ENCODE measurements at regions not wholly inside any gene's neighbourhood (a gene's known extent, or its start where the extent isn't known, plus 50 kb on each side); places are given as distances from the start of the nearest gene placed in this dataset.

DNA sequence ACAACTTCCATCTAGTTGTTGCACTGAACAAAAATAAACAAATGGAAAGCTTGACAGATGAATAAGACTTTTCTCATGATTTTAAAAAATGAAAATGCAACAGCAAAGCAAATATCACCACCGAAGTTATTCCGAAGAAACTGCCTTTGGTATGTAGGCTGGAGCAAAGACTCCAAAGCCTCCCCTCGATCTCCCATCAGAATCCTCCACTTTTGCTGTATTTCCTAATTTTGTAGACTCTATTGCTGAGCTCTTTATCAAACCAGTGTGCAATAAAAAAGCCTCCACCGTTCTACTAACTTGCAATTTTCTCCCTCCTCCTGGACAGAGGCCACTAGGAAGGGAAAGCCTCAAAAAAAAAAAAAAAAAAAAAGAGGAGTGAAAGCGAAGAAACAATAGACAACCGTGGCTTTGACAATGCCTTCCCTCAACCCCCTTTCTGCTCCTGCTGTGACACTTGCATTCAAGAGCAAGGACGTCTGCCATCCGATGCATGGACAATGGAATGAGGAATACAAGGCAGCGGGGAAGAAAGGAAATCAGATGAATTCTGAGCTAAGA, 190.9 kb upstream of the BLID start:
- no peaks in the 10 kb centered on the region for H3K36me3 Mint-ChIP-seq (ENCODE audit: low read depth, unreplicated experiment)
- Histone ChIP-seq H3K9ac (ENCODE audit: low read length) (no peak overlapping the region), H3K4me2 (ENCODE audit: low read length) (no peak overlapping the region), H3K27me3 (ENCODE audit: insufficient read depth, low read length) (peaks cover 39% of the 10 kb centered on the region), H2AFZ (ENCODE audit: low read depth, low read length) (no peak overlapping the region), H3K36me3 (ENCODE audit: insufficient read depth, low read length) (no peaks in the 10 kb centered on the region), H3K79me2 (ENCODE audit: insufficient read depth, low read length) (no peaks in the 10 kb centered on the region), H3K27ac (ENCODE audit: low read depth, low read length) (no peak overlapping the region), H3K4me1 (ENCODE audit: insufficient read depth, low read length) (peaks cover 6% of the 10 kb centered on the region), H3K4me3 (ENCODE audit: insufficient read depth, low read depth, low read length) (no peak overlapping the region), H3K9me3 (ENCODE audit: insufficient read depth, low read depth, low read length) (no peaks in the 10 kb centered on the region), H4K20me1 (ENCODE audit: insufficient read depth, low read length) (no peaks in the 10 kb centered on the region)
- DNase-seq (ENCODE audit: low read depth) (no peak), FAIRE-seq (no peak)
- H3K9me3 Mint-ChIP-seq (ENCODE audit: unreplicated experiment): no peaks in the 10 kb centered on the region
- no peak overlapping the region for H3K27ac Mint-ChIP-seq (ENCODE audit: unreplicated experiment)
- peaks cover 18% of the 10 kb centered on the region for H3K4me1 Mint-ChIP-seq (ENCODE audit: low read depth, unreplicated experiment)
- H3K27me3 Mint-ChIP-seq (ENCODE audit: low read depth, unreplicated experiment): peaks cover 4% of the 10 kb centered on the region
- no peak overlapping the region for H3K4me3 Mint-ChIP-seq (ENCODE audit: unreplicated experiment)
- TF ChIP-seq EZH2 (IDR thresholded peaks at IDR 0.05; ENCODE audit: insufficient read depth, low read length) (no peak), CTCF (IDR thresholded peaks at IDR 0.05; ENCODE audit: insufficient read depth, low read depth, low read length) (no peak)

DNA sequence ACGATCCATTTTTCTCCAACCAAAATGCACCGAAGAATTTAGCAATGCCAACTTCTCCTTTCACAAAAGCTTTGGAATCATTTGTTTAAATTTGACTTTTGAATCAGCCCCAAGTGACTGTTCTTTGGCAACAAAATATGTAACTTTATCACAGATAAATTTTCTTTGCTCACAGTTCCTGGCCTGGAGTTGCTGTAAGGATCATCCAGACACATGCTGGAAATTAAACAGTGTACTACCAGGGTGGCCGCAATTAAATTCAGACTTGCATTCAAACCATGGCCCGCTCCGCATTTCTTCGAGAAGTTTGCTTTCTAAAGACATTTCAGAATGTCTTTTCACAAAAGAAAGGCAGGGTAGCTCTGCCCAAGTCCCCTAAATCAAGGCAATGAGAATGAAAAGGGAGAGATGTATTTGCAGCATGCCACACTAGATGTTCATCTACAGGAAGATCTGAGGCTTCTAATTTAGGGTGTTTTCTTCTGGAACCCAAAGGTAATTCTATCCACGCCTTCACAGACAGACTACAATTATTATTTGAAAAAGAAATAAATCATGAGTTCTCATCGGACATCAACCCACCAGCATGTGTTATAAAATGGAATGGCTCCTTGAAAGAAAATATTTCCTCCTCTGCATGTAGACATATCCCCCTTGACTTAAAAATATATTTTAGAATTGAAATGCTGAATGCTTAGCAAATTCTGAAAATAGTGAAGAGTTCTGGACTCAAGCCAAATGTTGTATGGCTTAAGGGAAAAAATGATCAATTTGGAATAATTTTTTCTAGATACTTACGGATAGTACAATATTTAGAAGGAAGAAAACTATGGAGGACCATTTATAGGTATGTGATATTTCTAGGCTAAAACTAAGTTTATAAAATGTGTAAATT, 189.7 kb upstream of the BLID start:
- Mint-ChIP-seq H3K4me1 (ENCODE audit: low read depth, unreplicated experiment) (peaks cover 18% of the 10 kb centered on the region), H3K9me3 (ENCODE audit: unreplicated experiment) (no peaks in the 10 kb centered on the region), H3K36me3 (ENCODE audit: low read depth, unreplicated experiment) (no peaks in the 10 kb centered on the region), H3K27me3 (ENCODE audit: low read depth, unreplicated experiment) (peaks cover 4% of the 10 kb centered on the region), H3K27ac (ENCODE audit: unreplicated experiment) (no peak overlapping the region), H3K4me3 (ENCODE audit: unreplicated experiment) (no peak overlapping the region)
- H3K4me2 ChIP-seq (ENCODE audit: low read length): no peak overlapping the region
- no peaks in the 10 kb centered on the region for H4K20me1 ChIP-seq (ENCODE audit: insufficient read depth, low read length)
- FAIRE-seq (no peak), DNase-seq (ENCODE audit: low read depth) (no peak)
- no peak overlapping the region for H3K4me3 ChIP-seq (ENCODE audit: insufficient read depth, low read depth, low read length)
- TF ChIP-seq EZH2 (IDR thresholded peaks at IDR 0.05; ENCODE audit: insufficient read depth, low read length) (no peak), CTCF (IDR thresholded peaks at IDR 0.05; ENCODE audit: insufficient read depth, low read depth, low read length) (no peak)
- H3K79me2 ChIP-seq (ENCODE audit: insufficient read depth, low read length): no peaks in the 10 kb centered on the region
- no peak overlapping the region for H3K9ac ChIP-seq (ENCODE audit: low read length)
- no peak overlapping the region for H3K27ac ChIP-seq (ENCODE audit: low read depth, low read length)
- H3K36me3 ChIP-seq (ENCODE audit: insufficient read depth, low read length): no peaks in the 10 kb centered on the region
- peaks cover 39% of the 10 kb centered on the region for H3K27me3 ChIP-seq (ENCODE audit: insufficient read depth, low read length)
- peaks cover 6% of the 10 kb centered on the region for H3K4me1 ChIP-seq (ENCODE audit: insufficient read depth, low read length)
- no peaks in the 10 kb centered on the region for H3K9me3 ChIP-seq (ENCODE audit: insufficient read depth, low read depth, low read length)
- no peak overlapping the region for H2AFZ ChIP-seq (ENCODE audit: low read depth, low read length)

DNA sequence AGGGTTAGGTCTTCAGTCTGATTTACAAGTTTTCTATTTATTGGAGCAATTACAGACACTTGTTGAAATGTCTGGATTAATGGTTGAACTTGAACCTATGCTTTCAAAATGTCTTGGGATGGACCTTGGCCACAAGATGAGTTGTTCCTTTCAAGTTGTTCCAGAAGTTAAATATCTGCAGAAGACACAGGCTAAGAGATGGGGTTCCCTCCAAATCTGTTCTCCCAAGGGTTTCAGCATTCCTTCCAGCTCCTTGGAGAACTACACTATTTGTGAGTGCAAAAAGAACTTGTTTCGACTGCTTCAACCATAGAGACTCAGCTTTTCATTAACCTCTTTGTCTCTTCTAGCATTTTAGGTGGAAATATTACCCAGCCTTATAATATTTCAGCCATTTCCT, 189.0 kb upstream of the BLID start:
- Histone ChIP-seq H3K4me1 (ENCODE audit: insufficient read depth, low read length) (peaks cover 6% of the 10 kb centered on the region), H2AFZ (ENCODE audit: low read depth, low read length) (no peak overlapping the region), H3K9me3 (ENCODE audit: insufficient read depth, low read depth, low read length) (no peaks in the 10 kb centered on the region), H3K27ac (ENCODE audit: low read depth, low read length) (no peak overlapping the region), H3K79me2 (ENCODE audit: insufficient read depth, low read length) (no peaks in the 10 kb centered on the region), H3K4me2 (ENCODE audit: low read length) (no peak overlapping the region), H3K27me3 (ENCODE audit: insufficient read depth, low read length) (peaks cover 39% of the 10 kb centered on the region), H3K36me3 (ENCODE audit: insufficient read depth, low read length) (no peaks in the 10 kb centered on the region), H4K20me1 (ENCODE audit: insufficient read depth, low read length) (no peaks in the 10 kb centered on the region), H3K4me3 (ENCODE audit: insufficient read depth, low read depth, low read length) (no peak overlapping the region), H3K9ac (ENCODE audit: low read length) (no peak overlapping the region)
- peaks cover 18% of the 10 kb centered on the region for H3K4me1 Mint-ChIP-seq (ENCODE audit: low read depth, unreplicated experiment)
- peaks cover 1% of the 10 kb centered on the region for H3K9me3 Mint-ChIP-seq (ENCODE audit: unreplicated experiment)
- FAIRE-seq (no peak), DNase-seq (ENCODE audit: low read depth) (no peak)
- peaks cover 4% of the 10 kb centered on the region for H3K27me3 Mint-ChIP-seq (ENCODE audit: low read depth, unreplicated experiment)
- no peaks in the 10 kb centered on the region for H3K36me3 Mint-ChIP-seq (ENCODE audit: low read depth, unreplicated experiment)
- no peak for TF ChIP-seq EZH2 (IDR thresholded peaks at IDR 0.05; ENCODE audit: insufficient read depth, low read length)
- TF ChIP-seq CTCF (IDR thresholded peaks at IDR 0.05; ENCODE audit: insufficient read depth, low read depth, low read length): no peak
- H3K27ac Mint-ChIP-seq (ENCODE audit: unreplicated experiment): no peak overlapping the region
- H3K4me3 Mint-ChIP-seq (ENCODE audit: unreplicated experiment): no peak overlapping the region

Data from astrocyte (in vitro differentiated cells and primary cell).